DMS79 treated with DMSO at 0.1 percent for 48 hours (cell line): ENCODE measurements at regions not wholly inside any gene's neighbourhood (a gene's known extent, or its start where the extent isn't known, plus 50 kb on each side); places are given as distances from the start of the nearest gene placed in this dataset.
"Not testable (repeated sequence)": the region's sequence is repeated elsewhere in the genome, so short reads cannot be mapped to it uniquely, and the experiment has no call there.

ENCODE experiments used
- DNase-seq: peaks from one replicate; lab custom pipeline; 2025; lab: John Stamatoyannopoulos, UW

DNA sequence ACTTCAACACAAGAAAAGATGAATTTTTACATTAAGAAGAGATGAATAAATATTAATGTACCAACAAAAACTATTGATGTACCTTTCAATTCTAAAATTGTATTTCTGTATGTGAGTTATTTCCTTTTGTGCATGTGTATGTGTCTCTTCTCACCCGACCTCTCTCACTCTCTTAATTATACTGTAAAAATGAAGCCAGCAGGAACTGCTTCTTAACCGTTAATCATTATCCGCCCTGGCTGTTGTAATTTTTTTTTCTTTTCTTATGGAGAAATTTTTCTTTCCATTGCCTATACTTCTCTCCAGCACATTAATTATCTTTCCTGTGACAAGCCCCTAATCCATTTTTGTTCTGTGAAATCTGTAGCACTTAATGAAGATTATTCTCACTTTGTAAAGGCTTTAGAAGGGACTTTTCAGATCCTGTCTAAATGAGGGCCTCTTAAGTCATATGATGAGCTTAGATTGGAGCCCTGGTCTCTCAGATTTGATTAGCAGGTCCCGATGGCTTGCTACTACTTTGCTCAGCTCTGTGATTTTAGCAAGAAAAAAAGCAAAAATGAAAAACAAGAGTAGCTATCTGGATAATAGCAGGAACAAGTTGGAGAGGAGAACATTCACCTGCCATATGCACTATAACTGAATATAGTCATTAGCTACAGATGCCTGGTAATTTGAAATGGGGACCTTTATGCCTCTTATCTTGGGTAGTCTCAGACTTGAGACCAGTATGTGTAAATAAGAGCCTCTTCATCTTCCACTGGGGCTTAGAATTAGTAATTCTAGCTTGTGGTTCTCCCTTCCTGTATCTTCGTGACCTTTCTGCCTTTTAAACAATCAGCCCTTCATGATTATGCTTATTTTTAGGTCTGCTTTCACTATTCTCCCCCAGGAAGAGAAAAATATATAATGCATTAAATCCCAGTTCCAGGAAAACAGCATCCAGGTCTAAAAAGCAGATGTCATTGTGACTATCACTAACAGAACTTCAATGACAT lies 80.0 kb upstream of the COL1A2 start:
- DNase-seq = no peak

DNA sequence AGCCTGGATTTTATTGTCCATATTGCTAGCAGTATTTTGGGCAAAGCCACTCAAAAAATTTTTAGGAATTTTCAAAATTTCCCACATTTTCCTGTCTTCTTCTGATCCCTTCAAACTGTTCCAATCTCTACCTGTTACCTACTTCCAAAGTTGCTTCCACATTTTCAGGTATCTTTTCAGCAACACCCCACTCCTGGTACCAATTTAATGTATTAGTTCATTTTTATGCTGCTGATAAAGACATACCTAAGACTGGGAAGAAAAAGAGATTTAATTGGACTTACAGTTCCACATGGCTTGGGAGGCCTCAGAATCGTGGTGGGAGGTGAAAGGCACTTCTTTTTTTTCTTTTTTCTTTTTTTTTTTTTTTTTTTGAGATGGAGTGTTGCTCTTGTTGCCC lies 73.6 kb upstream of the COL1A2 start:
- DNase-seq = not testable (repeated sequence)

DNA sequence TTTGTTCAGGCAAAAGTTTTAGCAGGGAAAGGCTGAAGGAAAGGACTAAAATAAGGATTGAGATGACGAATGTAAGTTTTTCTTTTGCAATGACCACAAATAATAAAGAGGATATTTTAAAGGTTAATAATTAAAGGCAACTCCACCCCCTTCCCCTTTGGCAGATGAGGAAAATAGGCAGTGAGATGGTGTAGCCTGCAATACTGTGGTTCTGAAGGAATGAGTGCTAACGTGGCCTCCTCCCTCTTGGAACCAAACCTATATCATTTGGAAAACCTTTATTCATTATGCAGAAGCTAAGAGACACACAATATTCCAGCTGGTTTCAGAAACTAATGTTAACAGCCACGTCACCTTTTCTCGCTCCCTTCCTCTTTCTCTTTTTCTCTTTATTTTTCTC lies 70.9 kb upstream of the COL1A2 start:
- no peak for DNase-seq

DNA sequence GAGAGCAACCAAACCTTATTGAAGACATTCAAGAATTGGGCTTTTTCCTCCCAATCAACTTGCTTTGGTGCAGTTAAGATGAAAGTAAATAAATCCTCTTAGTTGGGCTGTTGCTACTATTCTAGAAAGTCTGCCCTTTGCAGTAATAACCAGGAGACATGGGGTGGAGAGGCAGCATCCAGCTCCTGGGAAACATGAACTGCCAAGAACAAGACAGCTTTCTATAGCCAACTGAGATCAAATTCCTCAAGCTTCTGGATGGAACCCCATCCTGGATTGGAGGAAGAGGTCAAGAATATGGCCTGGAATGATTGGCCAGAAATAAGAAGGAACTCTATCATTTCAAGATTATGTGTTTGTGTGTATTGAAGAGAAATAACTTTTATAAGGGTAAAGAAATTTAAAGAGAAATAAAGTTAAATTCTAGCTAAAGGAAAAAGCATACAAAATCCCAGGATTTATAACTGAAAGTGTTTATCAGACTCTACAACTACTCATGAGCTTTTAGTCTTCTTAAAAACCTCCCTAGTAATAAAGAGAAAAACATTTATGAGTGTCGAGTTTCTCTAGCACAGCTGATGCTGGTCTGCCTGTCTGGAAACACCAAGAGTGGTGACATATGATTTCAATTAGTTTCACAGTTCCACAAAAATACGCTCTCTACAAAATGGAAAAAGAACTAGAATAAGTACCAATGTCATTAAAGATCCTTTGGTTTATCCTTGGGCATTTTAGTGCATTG lies 70.1 kb upstream of the COL1A2 start:
- DNase-seq = no peak

DNA sequence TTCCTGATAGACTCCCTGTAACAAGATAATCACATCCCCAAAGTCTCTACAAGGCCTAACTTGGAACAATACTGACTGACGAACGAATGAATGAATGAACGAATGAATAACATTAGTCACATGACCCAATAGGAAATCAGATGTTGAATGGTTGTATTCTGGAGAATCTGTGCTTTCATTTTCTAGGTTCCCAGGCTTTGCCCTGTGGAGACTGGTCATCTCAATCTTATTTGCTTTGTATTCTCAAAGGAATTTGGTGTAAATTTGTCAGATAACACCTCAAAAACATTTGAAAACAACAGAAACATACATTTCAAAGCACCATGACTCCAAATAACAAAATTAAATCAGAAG lies 69.6 kb upstream of the COL1A2 start:
- no peak for DNase-seq

DNA sequence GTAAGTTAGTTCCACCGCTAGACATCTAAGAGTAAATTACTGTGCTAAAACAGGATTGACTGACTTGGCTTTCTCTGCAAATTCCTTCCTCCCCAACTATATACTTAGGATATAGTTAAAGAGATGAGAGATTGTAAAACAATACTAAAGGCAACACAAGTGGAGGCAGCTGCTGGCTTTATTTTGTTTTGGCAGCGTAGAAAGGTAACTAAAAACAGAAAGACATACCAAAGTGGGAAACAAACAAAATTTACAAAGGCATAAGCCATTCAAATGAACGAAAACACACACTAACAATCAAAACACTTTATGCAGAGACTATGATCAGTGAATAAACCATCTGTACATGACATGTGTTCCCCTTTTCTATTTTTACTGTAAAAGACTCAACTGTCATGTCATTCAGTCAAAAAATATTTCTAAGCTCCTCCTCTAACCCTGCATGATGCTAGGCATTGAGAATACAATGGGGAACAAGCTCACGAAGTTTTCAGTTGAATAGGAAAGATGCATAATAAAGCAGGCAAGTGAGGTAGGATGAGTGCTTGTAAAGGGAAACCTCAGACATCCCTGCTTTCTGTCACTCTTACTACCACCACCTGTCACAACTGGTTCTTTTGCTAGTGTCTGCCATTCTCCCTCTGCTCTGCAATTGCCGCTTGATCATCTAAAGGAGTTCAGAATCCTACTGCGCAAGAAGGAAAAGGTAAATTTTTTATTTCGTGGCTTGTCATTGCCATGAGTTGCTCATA lies 64.2 kb upstream of the COL1A2 start:
- no peak for DNase-seq

DNA sequence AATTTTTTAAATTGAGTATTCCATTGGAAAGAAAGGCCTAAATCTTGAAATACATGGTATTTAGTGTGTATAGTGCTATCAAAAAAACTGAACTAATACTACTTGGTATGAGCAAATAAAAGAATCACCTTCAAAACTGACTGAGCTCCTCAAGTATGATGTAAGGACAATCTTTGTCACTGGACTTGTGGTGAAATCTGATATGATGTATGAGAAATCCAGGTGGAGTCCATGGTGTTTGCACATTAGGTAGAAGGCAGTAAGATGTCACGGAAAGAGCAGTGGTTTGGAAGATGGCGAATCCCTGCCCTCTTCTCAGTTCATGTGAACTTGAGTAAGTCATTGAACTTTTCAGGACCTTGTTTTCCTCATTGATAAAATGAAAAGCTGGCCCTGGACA lies 62.1 kb upstream of the COL1A2 start:
- no peak for DNase-seq

DNA sequence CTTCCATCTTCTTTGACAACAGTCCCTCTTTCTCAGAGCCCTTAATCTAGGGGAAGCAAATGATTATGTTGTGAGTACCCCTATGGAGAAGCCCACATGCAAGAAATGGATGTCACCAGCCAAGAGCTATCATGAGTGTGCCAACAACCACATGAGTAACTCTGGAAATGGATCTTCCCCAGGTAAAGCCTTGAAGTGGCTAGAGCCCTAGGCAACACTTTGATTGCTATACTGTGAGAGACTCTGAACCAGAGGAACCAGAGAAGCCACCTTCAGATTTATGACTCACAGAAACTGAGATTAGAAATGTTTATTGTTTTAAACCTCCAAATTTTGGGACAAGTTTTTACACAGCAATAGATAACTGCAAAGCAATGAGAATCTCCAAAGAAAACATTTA lies 60.9 kb upstream of the COL1A2 start:
- no peak for DNase-seq

DNA sequence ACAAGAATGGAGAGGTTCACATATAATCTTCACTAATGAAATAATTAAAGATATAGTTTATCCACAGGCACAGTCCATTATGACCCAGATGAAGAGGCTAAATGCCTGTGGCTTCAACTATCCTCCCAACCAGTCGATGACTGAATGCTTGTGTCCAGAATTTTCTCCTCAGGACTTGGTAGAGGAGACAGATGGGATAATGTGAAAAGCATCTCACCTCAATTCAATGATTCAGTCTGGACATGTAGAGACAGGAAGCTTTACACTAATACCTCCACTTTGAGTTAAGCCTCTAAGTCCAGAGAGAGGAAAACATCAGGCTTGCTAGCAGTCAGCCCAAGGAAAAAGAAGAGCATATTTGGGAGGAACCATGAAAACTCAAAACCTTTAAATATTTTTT lies 59.1 kb upstream of the COL1A2 start:
- no peak for DNase-seq

DNA sequence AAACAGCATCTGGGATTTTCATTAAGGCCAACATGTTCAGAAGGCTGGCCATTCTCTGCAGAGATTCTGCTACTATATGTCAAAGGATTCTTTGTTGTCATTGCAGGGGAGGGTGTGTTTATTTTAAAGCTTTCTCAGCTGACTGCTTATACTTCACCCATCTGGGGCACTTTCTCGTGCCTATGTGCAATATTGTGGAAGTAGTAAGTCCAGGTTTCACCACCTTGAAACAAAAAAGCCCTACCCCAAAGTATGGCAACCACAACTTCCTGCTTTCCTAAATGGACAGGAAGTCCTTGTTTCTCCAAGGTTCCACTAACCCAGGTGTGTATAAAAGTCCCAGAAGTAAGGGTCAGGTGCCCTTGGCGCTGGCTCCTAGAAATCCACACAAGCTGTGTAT lies 58.7 kb upstream of the COL1A2 start:
- no peak for DNase-seq

DNA sequence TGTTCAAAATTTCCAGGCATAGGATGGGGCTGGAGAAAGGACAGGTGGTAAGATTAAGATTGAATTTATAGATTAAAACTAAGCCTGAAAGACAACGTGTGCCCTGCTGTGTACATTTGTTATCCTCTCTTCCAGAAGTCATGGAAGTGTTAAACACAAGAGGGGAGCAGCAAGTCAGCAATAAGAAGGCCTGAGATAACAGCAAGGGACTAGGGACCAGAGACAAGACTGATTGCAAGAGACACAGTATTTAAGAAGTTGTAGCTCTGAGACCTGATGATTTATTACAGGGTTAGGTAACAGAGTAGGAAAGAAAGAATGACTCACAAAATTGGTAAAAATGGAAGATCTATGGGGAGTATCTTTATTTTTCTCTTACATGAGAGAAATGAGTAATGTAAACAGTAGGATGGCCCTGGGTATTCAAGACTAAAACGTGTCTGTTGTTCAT lies 55.7 kb upstream of the COL1A2 start:
- DNase-seq = no peak

DNA sequence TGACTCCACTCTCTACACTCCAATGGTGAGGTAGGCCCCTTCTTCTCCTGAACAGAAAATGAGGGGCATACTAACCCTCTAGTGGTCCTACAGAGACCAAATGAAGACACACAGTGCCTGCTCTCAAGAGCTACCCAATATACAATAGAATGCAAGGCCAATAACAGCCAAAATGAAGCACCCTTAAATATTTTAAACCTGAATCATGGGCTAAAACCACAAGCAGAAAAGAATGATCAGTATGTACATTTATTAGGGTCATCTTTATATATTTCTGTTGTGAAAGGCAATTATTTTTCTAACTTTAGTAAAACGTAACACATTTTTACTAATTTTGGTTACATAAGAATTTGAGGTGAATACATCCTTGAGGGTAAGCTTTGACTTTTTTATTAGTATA lies 49.9 kb upstream of the COL1A2 start:
- no peak for DNase-seq
